ENCODE measurements at regions not wholly inside any gene's neighbourhood (a gene's known extent, or its start where the extent isn't known, plus 50 kb on each side); places are given as distances from the start of the nearest gene placed in this dataset.

DNA sequence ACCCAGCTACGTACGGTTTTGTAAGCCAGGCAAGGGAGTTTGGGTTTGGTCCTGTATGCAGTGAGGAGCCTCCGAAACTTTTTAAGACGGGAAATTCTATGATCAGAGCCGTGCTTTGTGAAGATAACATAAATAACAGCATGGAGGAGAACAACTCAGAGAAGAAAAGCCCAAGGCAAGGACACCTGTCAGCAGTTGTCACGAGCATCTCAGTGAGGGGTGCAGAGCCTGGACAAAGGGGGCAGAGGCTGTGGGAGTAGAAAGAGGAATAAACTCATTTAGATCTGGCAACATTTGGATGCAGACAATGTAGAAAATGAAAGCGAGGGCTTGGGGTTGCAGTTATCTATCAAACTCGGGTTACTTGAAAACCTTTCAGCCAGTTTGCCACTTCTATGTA, 64.5 kb downstream of the CAVIN2 start:
- no peak for DNase-seq (ENCODE audit: low read depth)
- TF ChIP-seq, protein P1, sequence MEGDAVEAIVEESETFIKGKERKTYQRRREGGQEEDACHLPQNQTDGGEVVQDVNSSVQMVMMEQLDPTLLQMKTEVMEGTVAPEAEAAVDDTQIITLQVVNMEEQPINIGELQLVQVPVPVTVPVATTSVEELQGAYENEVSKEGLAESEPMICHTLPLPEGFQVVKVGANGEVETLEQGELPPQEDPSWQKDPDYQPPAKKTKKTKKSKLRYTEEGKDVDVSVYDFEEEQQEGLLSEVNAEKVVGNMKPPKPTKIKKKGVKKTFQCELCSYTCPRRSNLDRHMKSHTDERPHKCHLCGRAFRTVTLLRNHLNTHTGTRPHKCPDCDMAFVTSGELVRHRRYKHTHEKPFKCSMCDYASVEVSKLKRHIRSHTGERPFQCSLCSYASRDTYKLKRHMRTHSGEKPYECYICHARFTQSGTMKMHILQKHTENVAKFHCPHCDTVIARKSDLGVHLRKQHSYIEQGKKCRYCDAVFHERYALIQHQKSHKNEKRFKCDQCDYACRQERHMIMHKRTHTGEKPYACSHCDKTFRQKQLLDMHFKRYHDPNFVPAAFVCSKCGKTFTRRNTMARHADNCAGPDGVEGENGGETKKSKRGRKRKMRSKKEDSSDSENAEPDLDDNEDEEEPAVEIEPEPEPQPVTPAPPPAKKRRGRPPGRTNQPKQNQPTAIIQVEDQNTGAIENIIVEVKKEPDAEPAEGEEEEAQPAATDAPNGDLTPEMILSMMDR (IDR thresholded peaks at IDR 0.05; ENCODE audit: low read length, missing control alignments): no peak

DNA sequence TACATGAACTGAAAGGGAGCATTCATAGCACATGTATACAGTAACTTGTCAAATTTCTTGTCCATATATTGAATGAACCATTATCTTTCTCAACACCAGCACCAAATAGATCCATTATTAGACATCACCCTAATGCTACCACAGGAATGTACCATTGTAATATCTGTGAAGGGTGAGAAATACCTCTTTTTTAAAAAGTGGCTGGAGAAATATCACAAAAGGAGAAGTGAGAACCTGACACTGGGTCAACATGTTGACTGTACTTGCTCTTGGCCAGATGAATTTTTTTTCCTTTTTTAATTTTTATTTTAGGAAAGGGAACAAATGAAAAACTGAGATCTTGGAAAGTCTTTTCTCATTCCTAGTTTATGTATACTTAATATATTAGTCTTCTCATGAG, 63.5 kb downstream of the CAVIN2 start:
- DNase-seq (ENCODE audit: low read depth): no peak
- no peak overlapping the region for H3K4me3 ChIP-seq (replicated peaks; ENCODE audit: low read depth, low read length)
- TF ChIP-seq, protein P1 (IDR thresholded peaks at IDR 0.05; ENCODE audit: low read length, missing control alignments): no peak

More for the DNA sequence above, 64.5 kb downstream of the CAVIN2 start:
- no peak overlapping the region for H3K4me3 ChIP-seq (replicated peaks; ENCODE audit: low read depth, low read length)
